GM23248 (cell line): ENCODE measurements at regions not wholly inside any gene's neighbourhood (a gene's known extent, or its start where the extent isn't known, plus 50 kb on each side); places are given as distances from the start of the nearest gene placed in this dataset.

Source experiments
- EZH2 ChIP-seq: fragments of 200-600 bp; sonication (generic); IDR thresholded peaks from 2 replicates; pipeline ENCODE4 v1.6.1; 2018; ENCODE audit warnings: antibody characterized with exemption, mild to moderate bottlenecking; ENCODE audit not compliant: insufficient read depth, poor library complexity, severe bottlenecking
- EZH2phosphoT487 ChIP-seq: fragments of 200-600 bp; sonication (generic); IDR thresholded peaks from 2 replicates; pipeline ENCODE4 v1.6.1; 2018; ENCODE audit warnings: antibody characterized with exemption, moderate library complexity, mild to moderate bottlenecking, low read depth; ENCODE audit not compliant: insufficient read depth

- no peak for TF ChIP-seq EZH2phosphoT487
- TF ChIP-seq EZH2, result no peak
Observed at GRCh38 chr22:35486116-35486631, 54.5 kb upstream of the RASD2 start.
